Osteocyte (in vitro differentiated cells): ENCODE measurements at regions not wholly inside any gene's neighbourhood (a gene's known extent, or its start where the extent isn't known, plus 50 kb on each side); places are given as distances from the start of the nearest gene placed in this dataset.

Source experiments
- DNase-seq: peaks from one replicate; pipeline ENCODE4 v3.0.0; 2021; ENCODE audit warnings: mixed read lengths; ENCODE audit not compliant: unreplicated experiment; ENCODE audit errors: extremely low spot score
- H3K27ac Mint-ChIP-seq: one replicate; pipeline ENCODE4 v1.8.0; 2021; ENCODE audit warnings: mild to moderate bottlenecking, mixed read lengths; ENCODE audit not compliant: unreplicated experiment
- H3K27me3 Mint-ChIP-seq: one replicate; pipeline ENCODE4 v1.8.0; 2021; ENCODE audit warnings: mixed read lengths; ENCODE audit not compliant: unreplicated experiment
- H3K36me3 Mint-ChIP-seq: one replicate; pipeline ENCODE4 v1.8.0; 2021; ENCODE audit warnings: mixed read lengths; ENCODE audit not compliant: unreplicated experiment
- H3K4me1 Mint-ChIP-seq: one replicate; pipeline ENCODE4 v1.8.0; 2021; ENCODE audit warnings: mixed read lengths; ENCODE audit not compliant: unreplicated experiment
- H3K4me3 Mint-ChIP-seq: one replicate; pipeline ENCODE4 v1.8.0; 2021; ENCODE audit warnings: mild to moderate bottlenecking, moderate library complexity, mixed read lengths; ENCODE audit not compliant: unreplicated experiment
- H3K9me3 Mint-ChIP-seq: one replicate; pipeline ENCODE4 v1.8.0; 2021; ENCODE audit warnings: mixed read lengths; ENCODE audit not compliant: unreplicated experiment
- TF ChIP-seq, protein P1 (sequence below): fragments of 200-600 bp; sonication (generic); IDR thresholded peaks from 2 replicates; pipeline ENCODE4 v1.5.0; 2021; ENCODE audit warnings: antibody characterized with exemption, mild to moderate bottlenecking, moderate library complexity

DNA sequence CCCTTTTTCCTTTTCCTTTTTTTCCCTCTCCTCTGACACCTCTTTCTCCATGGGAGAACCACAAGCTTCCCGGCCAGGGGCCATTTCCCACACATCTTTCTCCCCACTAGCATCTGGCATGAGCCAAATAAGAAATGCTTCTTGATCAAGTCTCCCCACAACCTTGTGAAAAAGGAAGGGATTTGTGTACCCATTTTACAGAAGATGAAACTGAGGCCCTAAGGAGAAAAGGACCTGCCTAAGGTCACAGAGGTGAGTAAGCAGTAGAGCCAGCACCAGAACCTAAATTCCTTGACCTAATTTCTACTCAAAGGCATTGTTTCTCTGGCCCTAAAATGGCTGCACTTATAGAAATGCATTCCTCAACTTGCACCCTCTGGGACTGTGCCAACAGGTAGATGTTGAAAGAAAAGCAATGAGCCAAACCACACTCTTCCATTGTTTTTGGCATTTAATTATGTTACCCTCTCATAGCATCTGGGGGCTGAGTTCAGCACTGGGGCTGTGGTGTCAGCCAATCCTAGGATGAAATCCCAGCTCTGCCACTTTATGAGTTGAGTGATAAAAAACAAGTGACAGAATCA is 81.7 kb upstream of the TLE3 start:
- Mint-ChIP-seq H3K4me3 (no peak overlapping the region), H3K36me3 (no peaks in the 10 kb centered on the region), H3K9me3 (no peaks in the 10 kb centered on the region), H3K27me3 (peaks cover 57% of the 10 kb centered on the region), H3K27ac (no peak overlapping the region), H3K4me1 (no peaks in the 10 kb centered on the region)
- TF ChIP-seq, protein P1, sequence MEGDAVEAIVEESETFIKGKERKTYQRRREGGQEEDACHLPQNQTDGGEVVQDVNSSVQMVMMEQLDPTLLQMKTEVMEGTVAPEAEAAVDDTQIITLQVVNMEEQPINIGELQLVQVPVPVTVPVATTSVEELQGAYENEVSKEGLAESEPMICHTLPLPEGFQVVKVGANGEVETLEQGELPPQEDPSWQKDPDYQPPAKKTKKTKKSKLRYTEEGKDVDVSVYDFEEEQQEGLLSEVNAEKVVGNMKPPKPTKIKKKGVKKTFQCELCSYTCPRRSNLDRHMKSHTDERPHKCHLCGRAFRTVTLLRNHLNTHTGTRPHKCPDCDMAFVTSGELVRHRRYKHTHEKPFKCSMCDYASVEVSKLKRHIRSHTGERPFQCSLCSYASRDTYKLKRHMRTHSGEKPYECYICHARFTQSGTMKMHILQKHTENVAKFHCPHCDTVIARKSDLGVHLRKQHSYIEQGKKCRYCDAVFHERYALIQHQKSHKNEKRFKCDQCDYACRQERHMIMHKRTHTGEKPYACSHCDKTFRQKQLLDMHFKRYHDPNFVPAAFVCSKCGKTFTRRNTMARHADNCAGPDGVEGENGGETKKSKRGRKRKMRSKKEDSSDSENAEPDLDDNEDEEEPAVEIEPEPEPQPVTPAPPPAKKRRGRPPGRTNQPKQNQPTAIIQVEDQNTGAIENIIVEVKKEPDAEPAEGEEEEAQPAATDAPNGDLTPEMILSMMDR, result no peak
- no peak for DNase-seq

DNA sequence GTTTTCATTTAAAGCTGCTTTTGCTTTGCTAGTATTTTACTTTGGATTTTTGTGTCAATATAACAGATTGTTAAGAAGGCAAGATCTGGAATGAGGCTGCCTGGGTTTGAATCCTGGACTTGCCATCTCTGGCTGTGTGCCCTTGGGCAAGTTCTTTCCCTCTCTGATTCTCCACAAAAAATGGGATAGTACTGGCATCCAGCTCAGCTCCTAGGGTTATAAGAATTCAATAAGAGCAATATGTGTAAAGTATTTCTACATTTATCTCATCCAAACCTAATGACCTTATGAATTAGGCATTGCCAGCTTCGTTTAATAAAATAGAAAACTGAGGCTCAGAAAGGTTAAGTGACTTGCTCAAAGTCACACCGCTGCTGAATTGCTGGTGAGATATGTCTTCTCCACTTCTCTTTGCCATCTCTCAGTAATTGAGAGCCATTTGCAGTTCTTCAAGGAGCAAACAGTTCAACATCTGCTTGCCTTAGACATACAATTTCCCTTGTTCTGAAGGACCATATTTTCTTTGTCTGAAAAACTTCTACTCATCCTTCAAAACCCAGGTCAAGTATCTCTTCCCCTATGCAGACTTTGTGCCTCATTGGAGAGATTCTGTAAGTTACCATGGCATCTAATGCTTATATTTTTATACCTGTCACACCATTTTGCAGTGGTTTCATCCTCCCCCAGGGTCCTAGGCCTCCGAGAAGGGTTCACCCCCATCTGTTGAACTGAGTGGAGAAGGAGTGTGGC is 80.8 kb upstream of the TLE3 start:
- TF ChIP-seq, protein P1, result no peak
- Mint-ChIP-seq H3K36me3 (no peaks in the 10 kb centered on the region), H3K27ac (no peak overlapping the region), H3K4me3 (no peak overlapping the region), H3K27me3 (peaks cover 60% of the 10 kb centered on the region), H3K4me1 (no peaks in the 10 kb centered on the region), H3K9me3 (no peaks in the 10 kb centered on the region)
- DNase-seq, result no peak

DNA sequence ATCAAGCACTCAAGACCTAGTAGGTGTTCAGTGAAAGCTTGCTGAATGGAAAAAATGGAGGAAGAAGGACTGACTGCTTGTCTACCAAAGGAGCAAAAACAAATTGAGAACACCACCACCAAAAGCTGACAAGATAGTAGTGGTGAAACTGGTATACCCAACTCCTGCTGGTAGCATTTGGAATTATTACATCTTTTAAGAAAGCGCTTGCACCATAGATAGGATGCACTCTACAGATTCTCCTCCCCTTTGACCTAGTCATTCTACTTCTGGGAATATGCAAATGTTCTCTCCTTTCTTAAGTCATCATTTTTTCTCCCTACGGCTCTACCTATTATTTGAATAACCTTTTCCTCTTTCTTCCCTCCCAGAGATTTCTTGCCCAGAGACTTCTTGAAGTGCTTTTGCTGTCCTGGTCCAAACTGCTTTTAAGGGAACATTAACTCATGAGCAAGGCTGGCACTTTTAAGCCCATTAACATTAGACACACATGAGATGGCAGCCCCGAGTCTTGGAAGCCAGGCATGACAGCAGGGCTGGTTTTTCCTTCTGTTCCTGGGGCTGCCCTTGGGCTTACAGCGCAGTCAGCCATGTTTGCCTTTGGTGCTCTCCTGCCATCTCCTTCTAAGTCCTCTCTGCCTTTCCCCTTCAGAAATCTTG is 75.0 kb upstream of the TLE3 start:
- Mint-ChIP-seq H3K9me3 (no peaks in the 10 kb centered on the region), H3K27me3 (peaks cover 52% of the 10 kb centered on the region), H3K4me1 (no peaks in the 10 kb centered on the region), H3K4me3 (no peak overlapping the region), H3K36me3 (no peaks in the 10 kb centered on the region), H3K27ac (no peak overlapping the region)
- no peak for DNase-seq
- TF ChIP-seq, protein P1, result no peak

DNA sequence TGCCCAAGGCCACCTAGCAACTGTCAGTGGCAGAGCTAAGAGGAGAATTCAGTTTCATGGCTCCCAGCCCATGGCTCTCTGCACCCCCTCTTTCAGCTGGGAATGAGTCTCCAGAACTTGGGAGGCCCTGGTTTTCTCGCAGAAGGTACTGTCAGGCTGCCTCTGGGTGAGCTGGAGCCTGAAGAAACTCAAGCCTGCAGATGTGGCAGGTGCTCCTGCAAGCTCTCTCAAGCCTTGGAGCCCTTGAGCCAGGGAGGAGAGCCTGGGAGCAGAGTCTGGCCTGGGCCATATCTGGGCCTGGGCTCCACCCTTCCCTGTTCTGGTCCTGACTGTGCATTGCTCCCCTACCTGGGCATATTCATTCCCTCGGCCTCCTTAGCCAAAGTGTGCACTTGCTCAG is 74.4 kb upstream of the TLE3 start:
- Mint-ChIP-seq H3K4me1 (no peaks in the 10 kb centered on the region), H3K4me3 (no peak overlapping the region), H3K27me3 (peaks cover 52% of the 10 kb centered on the region), H3K27ac (no peak overlapping the region), H3K9me3 (no peaks in the 10 kb centered on the region), H3K36me3 (no peaks in the 10 kb centered on the region)
- no peak for DNase-seq
- TF ChIP-seq, protein P1, result no peak

DNA sequence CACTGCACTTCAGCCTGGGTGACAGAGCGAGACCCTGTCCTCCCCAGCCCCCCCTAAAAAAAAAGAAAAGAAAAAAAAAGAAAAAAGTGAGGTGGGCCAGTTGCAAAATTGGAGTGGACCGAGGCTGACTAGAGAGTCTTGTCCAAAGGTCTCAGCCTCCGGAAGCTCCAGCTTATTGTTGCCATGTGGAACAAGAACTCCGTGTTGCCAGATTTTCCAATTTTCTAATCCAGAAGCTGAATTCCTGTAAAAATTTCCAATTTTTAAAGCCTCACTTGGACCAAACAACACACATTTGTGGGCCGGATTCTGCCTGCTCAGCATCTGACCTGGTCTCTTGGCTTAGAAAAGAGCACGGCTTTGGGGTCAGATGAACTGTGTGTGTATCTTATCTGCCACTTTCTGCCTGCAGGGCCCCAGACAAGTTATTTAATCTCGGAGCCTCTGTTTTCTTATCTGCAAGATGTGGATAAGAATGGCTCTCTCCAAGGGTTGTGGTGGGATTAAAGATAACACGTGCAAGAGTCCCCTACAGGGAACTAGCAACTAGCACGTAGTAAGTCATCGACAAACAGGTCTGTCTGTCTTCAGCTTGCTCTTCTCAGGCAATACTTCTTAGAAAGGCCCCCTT is 73.7 kb upstream of the TLE3 start:
- Mint-ChIP-seq H3K27me3 (peaks cover 50% of the 10 kb centered on the region), H3K9me3 (no peaks in the 10 kb centered on the region), H3K27ac (no peak overlapping the region), H3K4me1 (no peaks in the 10 kb centered on the region), H3K4me3 (no peak overlapping the region), H3K36me3 (no peaks in the 10 kb centered on the region)
- no peak for DNase-seq
- TF ChIP-seq, protein P1, result no peak
